HepG2 (cell line): ENCODE measurements at regions not wholly inside any gene's neighbourhood (a gene's known extent, or its start where the extent isn't known, plus 50 kb on each side); places are given as distances from the start of the nearest gene placed in this dataset.

Source experiments
- ARNT ChIP-seq: fragments of 450-650 bp; IDR thresholded peaks from 2 replicates; pipeline ENCODE4 v1.6.1; 2017
- ETV6 ChIP-seq: sonication (generic); formaldehyde crosslinking; conservative IDR thresholded peaks from 2 replicates; pipeline ENCODE4 v1.4.0; 2020; ENCODE audit warnings: missing genetic modification reagents
- SMAD3 ChIP-seq: sonication (generic); formaldehyde crosslinking; IDR thresholded peaks from 2 replicates; pipeline ENCODE4 v1.4.0; 2020; ENCODE audit warnings: missing genetic modification reagents
- ZC3H4 ChIP-seq: sonication (generic); formaldehyde crosslinking; IDR thresholded peaks from 2 replicates; pipeline ENCODE4 v1.4.0; 2020; ENCODE audit warnings: missing genetic modification reagents, borderline replicate concordance
- ZNF207 ChIP-seq: fragments of 450-650 bp; IDR thresholded peaks from 2 replicates; pipeline ENCODE4 v1.6.1; 2016; ENCODE audit warnings: antibody characterized with exemption, borderline replicate concordance
- ZNF382 ChIP-seq: sonication (generic); formaldehyde crosslinking; IDR thresholded peaks from 2 replicates; pipeline ENCODE4 v1.5.0; 2020; ENCODE audit warnings: missing genetic modification reagents, mild to moderate bottlenecking, borderline replicate concordance

DNA sequence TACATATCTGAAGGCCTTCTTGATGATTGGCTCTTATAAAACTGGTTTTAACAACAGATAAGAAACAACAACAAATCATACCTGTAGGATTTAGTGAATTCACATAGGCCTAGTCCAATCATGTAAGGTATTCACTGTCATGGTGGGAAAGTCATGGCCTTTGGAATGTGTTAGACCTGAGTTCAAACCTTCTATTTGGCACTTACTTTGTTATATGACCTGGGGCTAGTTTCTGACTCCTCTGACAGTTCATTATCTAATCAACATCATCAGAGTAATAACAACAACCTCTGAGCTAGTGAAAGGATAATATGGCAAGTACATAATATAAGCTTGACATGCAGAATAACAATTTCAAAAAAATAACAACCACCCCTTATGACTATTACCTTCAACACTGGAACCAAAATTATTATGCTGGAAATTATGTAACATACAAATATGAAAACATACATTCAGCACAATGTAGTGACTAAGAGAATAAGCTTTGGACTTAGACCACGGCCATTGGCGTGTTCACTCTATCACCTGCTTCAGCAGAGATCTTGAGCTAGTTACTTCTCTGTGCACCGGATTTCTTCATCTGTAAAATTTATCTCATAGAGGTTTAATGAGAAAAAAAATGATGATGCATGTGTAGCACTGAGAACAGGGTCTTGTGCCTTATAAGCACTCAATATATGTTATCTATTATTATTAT, 597.6 kb downstream of the LMO4 start:
- TF ChIP-seq ZC3H4 (CRISPR knock-in tag) = no peak
- no peak for TF ChIP-seq ZNF382
- no peak for TF ChIP-seq SMAD3
- no peak for TF ChIP-seq ARNT
- TF ChIP-seq ETV6 (CRISPR knock-in tag) = no peak
- no peak for TF ChIP-seq ZNF207
